Heart right ventricle (tissue), 16 donors: ENCODE measurements at regions not wholly inside any gene's neighbourhood (a gene's known extent, or its start where the extent isn't known, plus 50 kb on each side); places are given as distances from the start of the nearest gene placed in this dataset.

Source experiments
- ATAC-seq, 8 donors: fragments of 200-7000 bp; cut with Tn5 transposase; one replicate each; pipeline ENCODE4 v1.9.1; 2020; ENCODE audit warnings: mild to moderate bottlenecking in 8 of 8, moderate library complexity in 8 of 8, moderate number of reproducible peaks in 1 of 8
- DNase-seq, 2 donors: peaks; one replicate each; pipeline ENCODE4 v3.0.0-alpha.2; 2020
- H3K27ac ChIP-seq, 10 donors: fragments of 200-600 bp; sonication (generic) in 2 of 10; one replicate each; pipeline versions ENCODE4 v1.5.0 to v1.8.0; 2020 to 2022; ENCODE audit warnings: mild to moderate bottlenecking in 3 of 10
- H3K27me3 ChIP-seq, 7 donors: fragments of 200-600 bp; one replicate each; pipeline ENCODE4 v1.8.0; 2021 to 2022; ENCODE audit warnings: mild to moderate bottlenecking in 2 of 7
- H3K36me3 ChIP-seq, 9 donors: fragments of 200-600 bp; sonication (generic) in 1 of 9; one replicate each; pipeline versions ENCODE4 v1.5.0 to v1.8.0; 2020 to 2022; ENCODE audit warnings: mild to moderate bottlenecking in 2 of 9
- H3K4me1 ChIP-seq, 9 donors: fragments of 200-600 bp; sonication (generic) in 1 of 9; one replicate each; pipeline versions ENCODE4 v1.5.0 to v1.8.0; 2020 to 2022; ENCODE audit warnings: mild to moderate bottlenecking in 4 of 9
- H3K4me3 ChIP-seq, 10 donors: fragments of 200-600 bp; sonication (generic) in 2 of 10; one replicate each; pipeline versions ENCODE4 v1.5.0 to v1.8.0; 2020 to 2022; ENCODE audit warnings: mild to moderate bottlenecking in 7 of 10, moderate library complexity in 2 of 10
- H3K9me3 ChIP-seq, 11 donors: fragments of 200-600 bp in 10 of 11; sonication (generic) in 2 of 11; one replicate each; pipeline versions ENCODE4 v1.5.0 to v1.8.0; 2013 to 2022; ENCODE audit warnings: mild to moderate bottlenecking in 2 of 11, control low read depth in 1 of 11, moderate library complexity in 1 of 11
- CTCF ChIP-seq, 9 donors: fragments of 200-600 bp; sonication (generic) in 2 of 9; IDR thresholded peaks; one replicate each; pipeline versions ENCODE4 v1.5.0 to v1.8.0; 2021 to 2022; ENCODE audit warnings: antibody characterized with exemption in 9 of 9, mild to moderate bottlenecking in 5 of 9, moderate library complexity in 1 of 9
- WGBS, 2 donors: extraction: QIAGEN DNeasy Blood & Tissue Kit; methylation state at CpG; one replicate each; pipeline ENCODE4 v1.1.7; 2013; ENCODE audit warnings: inconsistent platforms in 1 of 2; 5-methylcytosine and 5-hydroxymethylcytosine counted together
- intact Hi-C, 10 donors: fragments of 100-400 bp; cut with DNase I; formaldehyde crosslinking; loops; one replicate each; pipeline versions ENCODE4 v1.11.1 to v1.14.2; 2022
- donor health status: Arrhythmogenic right ventricular cardiomyopathy.
- donor health status: ischemic (EF 13 %, LVEDD 7.1; RV severe dilation, severe dysfunction).
- donor health status: healthy with polysubstance abuse.
- donor health status: DM: no; HTN: yes; CAD: no.
- donor health status: DM: no; HTN: no; CAD: no.
- donor health status: ischemic (EF 25% LVEDD 6.9; RV normal size, moderate dysfunction).
- donor health status: ischemic (EF 25% LVEDD 5.7; RV mildly dilated, moderate dysfunction).
- donor health status: healthy.
- donor health status: DM: yes; HTN: yes; CAD: no.
- donor health status: Ischemic cardiomyopathy.
- donor health status: ischemic (EF 35%, LVEDD 5.7; RV mildly dilated, moderate dysfunction).
- donor health status: nonischemic (EF 11% LVEDD 7.7; RV severe dilation, severe dysfunction).
- donor health status: DM: yes; HTN: yes; CAD: no.
- donor health status: PGD.
- donor health status: ischemic (EF 29% LVEDD 5.4; RV normal size, mild dysfunction).
- donor health status: nonischemic (EF 23%, LVEDD 6.1; RV moderate dilation, normal function).

- Histone ChIP-seq H3K36me3 (no peaks in the 10 kb centered on the region), H3K9me3 (no peaks in the 10 kb centered on the region), H3K27ac (no peak overlapping the region), H3K27me3 (peaks cover 0 to 8% (median 0%) of the 10 kb centered on the region in 7 donors), H3K4me3 (no peak overlapping the region), H3K4me1 (no peaks in the 10 kb centered on the region)
- 87 to 95% methylated on average over 1 of the region's 1 CpG for WGBS, 2 donors
- no peak for ATAC-seq
- no peak for TF ChIP-seq CTCF (IDR thresholded peaks at IDR 0.05)
- no peak for DNase-seq
- intact Hi-C loops, result no loop called here
Measured at GRCh38 chr5:110250355-110250754, 476.1 kb downstream of the TMEM232 start.

- Histone ChIP-seq H3K9me3 (no peaks in the 10 kb centered on the region), H3K27ac (no peak overlapping the region), H3K36me3 (no peaks in the 10 kb centered on the region), H3K4me1 (no peaks in the 10 kb centered on the region), H3K27me3 (peaks cover 0 to 8% (median 0%) of the 10 kb centered on the region in 7 donors), H3K4me3 (no peak overlapping the region)
- DNase-seq (no peak), ATAC-seq (no peak)
- intact Hi-C loops, result no loop called here
- TF ChIP-seq CTCF (IDR thresholded peaks at IDR 0.05), result no peak
Measured at GRCh38 chr5:110250755-110251154, 475.7 kb downstream of the TMEM232 start.

GRCh38 chr5:110251366-110251765 is 475.1 kb downstream of the TMEM232 start:
- no peaks in the 10 kb centered on the region for H3K9me3 ChIP-seq
- no peaks in the 10 kb centered on the region for H3K36me3 ChIP-seq
- no peak overlapping the region for H3K4me3 ChIP-seq
- intact Hi-C loops, result no loop called here
- ATAC-seq (no peak), DNase-seq (no peak)
- H3K27me3 ChIP-seq, result peaks cover 0 to 8% (median 0%) of the 10 kb centered on the region in 7 donors
- H3K4me1 ChIP-seq, result no peaks in the 10 kb centered on the region
- WGBS, 2 donors, result 70 to 73% methylated on average over 2 of the region's 2 CpGs
- TF ChIP-seq CTCF (IDR thresholded peaks at IDR 0.05), result no peak
- H3K27ac ChIP-seq, result no peak overlapping the region

DNA sequence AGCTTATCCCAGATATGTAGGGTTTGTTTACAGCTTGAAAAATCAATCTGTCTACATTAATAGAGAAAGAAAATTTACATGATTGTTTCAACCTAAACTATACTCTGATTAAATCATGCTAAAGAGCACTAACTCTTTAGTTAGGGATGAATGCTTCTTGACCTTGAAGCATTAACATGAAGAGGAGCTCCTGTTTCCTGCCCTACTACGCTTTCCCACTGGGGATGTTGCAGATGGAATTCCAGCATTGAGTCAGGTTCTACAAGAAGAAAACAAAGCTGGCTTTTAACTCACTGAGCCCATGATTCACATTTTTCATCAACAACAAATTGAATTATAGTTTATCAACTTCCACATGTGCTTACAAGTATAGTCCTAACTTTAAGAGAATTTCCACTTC is 471.3 kb downstream of the TMEM232 start:
- 72 to 81% methylated on average over 1 of the region's 1 CpG for WGBS, 2 donors
- no peaks in the 10 kb centered on the region for H3K36me3 ChIP-seq
- intact Hi-C loops, result no loop called here
- H3K27ac ChIP-seq, result no peak overlapping the region
- TF ChIP-seq CTCF (IDR thresholded peaks at IDR 0.05), result no peak
- DNase-seq (no peak), ATAC-seq (no peak)
- H3K27me3 ChIP-seq, result peaks cover 0 to 8% (median 0%) of the 10 kb centered on the region in 7 donors
- H3K4me3 ChIP-seq, result no peak overlapping the region
- no peaks in the 10 kb centered on the region for H3K4me1 ChIP-seq
- no peaks in the 10 kb centered on the region for H3K9me3 ChIP-seq

DNA sequence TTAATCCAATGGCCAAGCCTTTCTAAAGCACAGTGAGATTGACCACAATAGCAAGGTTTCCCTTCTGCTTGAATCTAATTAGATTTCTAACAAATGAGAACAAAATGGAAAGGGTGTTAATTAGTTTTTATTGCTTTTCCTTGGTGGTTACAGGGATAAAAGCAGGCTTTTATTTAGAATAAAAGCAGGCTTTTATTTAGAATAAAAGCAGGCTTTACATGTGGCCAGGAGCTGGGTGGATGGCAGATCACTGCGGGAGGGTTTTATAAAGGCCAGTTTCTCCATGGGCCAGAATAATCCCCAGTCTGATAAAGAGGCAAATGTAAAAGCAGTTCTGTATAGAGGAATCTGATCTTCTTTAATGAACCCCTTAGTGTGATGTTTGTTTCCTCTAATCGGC is 470.2 kb downstream of the TMEM232 start:
- no peak for DNase-seq
- no peak for TF ChIP-seq CTCF (IDR thresholded peaks at IDR 0.05)
- no peak for ATAC-seq
- Histone ChIP-seq H3K36me3 (no peaks in the 10 kb centered on the region), H3K9me3 (no peaks in the 10 kb centered on the region), H3K4me1 (no peaks in the 10 kb centered on the region), H3K4me3 (no peak overlapping the region), H3K27ac (no peak overlapping the region), H3K27me3 (peaks cover 0 to 8% (median 0%) of the 10 kb centered on the region in 7 donors)
- intact Hi-C loops, result no loop called here
- WGBS, 2 donors, result 80 to 81% methylated on average over 2 of the region's 2 CpGs
